CD1c-positive myeloid dendritic cell (primary cell): ENCODE measurements at regions not wholly inside any gene's neighbourhood (a gene's known extent, or its start where the extent isn't known, plus 50 kb on each side); places are given as distances from the start of the nearest gene placed in this dataset.

Experiments used
- DNase-seq: peaks from one replicate; pipeline ENCODE4 v3.0.0-alpha.2; 2016; ENCODE audit errors: extremely low spot score

GRCh38 chr10:107264742-107265141, 100.2 kb upstream of the SORCS1 start:
- no peak for DNase-seq

- DNase-seq, result no peak
Measured at GRCh38 chr10:107244122-107244521, 79.6 kb upstream of the SORCS1 start.

GRCh38 chr10:107238275-107238674, 73.8 kb upstream of the SORCS1 start:
- no peak for DNase-seq

- no peak for DNase-seq
Measured at GRCh38 chr10:107232013-107232412, 67.5 kb upstream of the SORCS1 start.

- no peak for DNase-seq
Measured at GRCh38 chr10:107230887-107231286, 66.4 kb upstream of the SORCS1 start.

GRCh38 chr10:107215681-107216080, 51.2 kb upstream of the SORCS1 start:
- DNase-seq, result no peak
